ENCODE measurements at regions not wholly inside any gene's neighbourhood (a gene's known extent, or its start where the extent isn't known, plus 50 kb on each side); places are given as distances from the start of the nearest gene placed in this dataset.
A peak's percentile ranks its signal among the peaks of the same experiment; 100 is the strongest.
"Not testable (repeated sequence)": the region's sequence is repeated elsewhere in the genome, so short reads cannot be mapped to it uniquely, and the experiment has no call there.

- DNase-seq (ENCODE audit: low read depth, low spot score): peak; percentile 29
- no peak overlapping the region for H3K27ac ChIP-seq
Observed at GRCh38 chr9:18324928-18325745, 148.8 kb upstream of the ADAMTSL1 start.

- H3K27ac ChIP-seq; DNase-seq (ENCODE audit: low read depth, low spot score): not testable (repeated sequence)
Observed at GRCh38 chr9:18325746-18326011, 148.3 kb upstream of the ADAMTSL1 start.

- DNase-seq (ENCODE audit: low read depth, low spot score): no peak
- H3K27ac ChIP-seq: no peak overlapping the region
Observed at GRCh38 chr9:18327121-18327520, 146.8 kb upstream of the ADAMTSL1 start.

- H3K27ac ChIP-seq: no peak overlapping the region
- no peak for DNase-seq (ENCODE audit: low read depth, low spot score)
Observed at GRCh38 chr9:18330401-18331309, 143.3 kb upstream of the ADAMTSL1 start.

GRCh38 chr9:18331310-18331684 is 142.7 kb upstream of the ADAMTSL1 start:
- DNase-seq (ENCODE audit: low read depth, low spot score): no peak

GRCh38 chr9:18331808-18332209 is 142.1 kb upstream of the ADAMTSL1 start:
- no peak overlapping the region for H3K27ac ChIP-seq
- no peak for DNase-seq (ENCODE audit: low read depth, low spot score)

More at GRCh38 chr9:18331310-18331684, 142.7 kb upstream of the ADAMTSL1 start:
- no peak overlapping the region for H3K27ac ChIP-seq

- DNase-seq (ENCODE audit: low read depth, low spot score): no peak
- H3K27ac ChIP-seq: no peak overlapping the region
Observed at GRCh38 chr9:18333157-18333556, 140.8 kb upstream of the ADAMTSL1 start.

- no peak overlapping the region for H3K27ac ChIP-seq
- DNase-seq (ENCODE audit: low read depth, low spot score): no peak
Observed at GRCh38 chr9:18335825-18336224, 138.1 kb upstream of the ADAMTSL1 start.

GRCh38 chr9:18338042-18338441 is 135.9 kb upstream of the ADAMTSL1 start:
- no peak overlapping the region for H3K27ac ChIP-seq
- no peak for DNase-seq (ENCODE audit: low read depth, low spot score)

- no peak overlapping the region for H3K27ac ChIP-seq
- DNase-seq (ENCODE audit: low read depth, low spot score): no peak
Observed at GRCh38 chr9:18343784-18344183, 130.2 kb upstream of the ADAMTSL1 start.

GRCh38 chr9:18346745-18347144 is 127.2 kb upstream of the ADAMTSL1 start:
- H3K27ac ChIP-seq: no peak overlapping the region
- no peak for DNase-seq (ENCODE audit: low read depth, low spot score)

GRCh38 chr9:18347386-18348082 is 126.4 kb upstream of the ADAMTSL1 start:
- no peak overlapping the region for H3K27ac ChIP-seq
- DNase-seq (ENCODE audit: low read depth, low spot score): no peak

- no peak overlapping the region for H3K27ac ChIP-seq
- DNase-seq (ENCODE audit: low read depth, low spot score): no peak
Observed at GRCh38 chr9:18348083-18348475, 125.9 kb upstream of the ADAMTSL1 start.

GRCh38 chr9:18349530-18349929 is 124.4 kb upstream of the ADAMTSL1 start:
- H3K27ac ChIP-seq: no peak overlapping the region
- DNase-seq (ENCODE audit: low read depth, low spot score): no peak

- no peak for DNase-seq (ENCODE audit: low read depth, low spot score)
Observed at GRCh38 chr9:18350036-18350435, 123.9 kb upstream of the ADAMTSL1 start.

GRCh38 chr9:18350995-18351595 is 122.9 kb upstream of the ADAMTSL1 start:
- no peak for DNase-seq (ENCODE audit: low read depth, low spot score)
- no peak overlapping the region for H3K27ac ChIP-seq

More at GRCh38 chr9:18350036-18350435, 123.9 kb upstream of the ADAMTSL1 start:
- H3K27ac ChIP-seq: no peak overlapping the region

- no peak overlapping the region for H3K27ac ChIP-seq
- no peak for DNase-seq (ENCODE audit: low read depth, low spot score)
Observed at GRCh38 chr9:18352711-18353110, 121.2 kb upstream of the ADAMTSL1 start.

- H3K27ac ChIP-seq: no peak overlapping the region
- DNase-seq (ENCODE audit: low read depth, low spot score): no peak
Observed at GRCh38 chr9:18353473-18353872, 120.5 kb upstream of the ADAMTSL1 start.

GRCh38 chr9:18357321-18357720 is 116.6 kb upstream of the ADAMTSL1 start:
- DNase-seq (ENCODE audit: low read depth, low spot score): no peak
- H3K27ac ChIP-seq: no peak overlapping the region

- no peak overlapping the region for H3K27ac ChIP-seq
- no peak for DNase-seq (ENCODE audit: low read depth, low spot score)
Observed at GRCh38 chr9:18358325-18358724, 115.6 kb upstream of the ADAMTSL1 start.

Data from epithelial cell of prostate (primary cell).